KG1 (cell line): ENCODE measurements at regions not wholly inside any gene's neighbourhood (a gene's known extent, or its start where the extent isn't known, plus 50 kb on each side); places are given as distances from the start of the nearest gene placed in this dataset.
"Not testable (repeated sequence)": the region's sequence is repeated elsewhere in the genome, so short reads cannot be mapped to it uniquely, and the experiment has no call there.

ENCODE experiments used
- DNase-seq: peaks from one replicate; lab custom pipeline; 2025; lab: John Stamatoyannopoulos, UW

DNA sequence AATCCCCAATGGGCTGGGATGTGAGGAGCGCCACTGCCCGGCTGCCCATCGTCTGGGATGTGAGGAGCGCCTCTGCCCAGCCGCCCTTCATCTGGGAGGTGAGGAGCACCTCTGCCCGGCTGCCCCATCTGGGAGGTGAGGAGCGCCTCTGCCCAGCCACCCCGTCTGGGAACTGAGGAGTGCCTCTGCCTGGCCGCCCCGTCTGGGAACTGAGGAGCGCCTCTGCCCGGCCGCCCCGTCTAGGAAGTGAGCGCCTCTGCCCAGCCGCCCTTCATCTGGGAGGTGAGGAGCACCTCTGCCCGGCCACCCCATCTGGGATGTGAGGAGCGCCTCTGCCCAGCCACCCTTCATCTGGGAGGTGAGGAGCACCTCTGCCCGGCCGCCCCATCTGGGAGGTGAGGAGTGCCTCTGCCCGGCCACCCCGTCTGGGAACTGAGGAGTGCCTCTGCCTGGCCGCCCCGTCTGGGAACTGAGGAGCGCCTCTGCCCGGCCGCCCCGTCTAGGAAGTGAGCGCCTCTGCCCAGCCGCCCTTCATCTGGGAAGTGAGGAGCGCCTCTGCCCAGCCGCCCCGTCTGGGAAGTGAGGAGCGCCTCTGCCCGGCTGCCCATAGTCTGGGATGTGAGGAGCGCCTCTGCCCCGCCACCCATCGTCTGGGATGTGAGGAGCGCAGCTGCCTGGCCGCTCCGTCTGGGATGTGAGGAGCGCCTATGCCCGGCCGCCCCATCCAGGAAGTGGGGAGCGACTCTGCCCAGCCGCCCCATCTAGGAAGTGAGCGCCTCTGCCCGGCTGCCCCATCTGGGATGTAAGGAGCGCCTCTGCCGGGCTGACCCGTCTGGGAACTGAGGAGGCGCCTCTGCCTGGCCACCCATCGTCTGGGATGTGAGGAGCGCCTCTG is 1085.7 kb downstream of the TYW1 start:
- DNase-seq, result not testable (repeated sequence)

DNA sequence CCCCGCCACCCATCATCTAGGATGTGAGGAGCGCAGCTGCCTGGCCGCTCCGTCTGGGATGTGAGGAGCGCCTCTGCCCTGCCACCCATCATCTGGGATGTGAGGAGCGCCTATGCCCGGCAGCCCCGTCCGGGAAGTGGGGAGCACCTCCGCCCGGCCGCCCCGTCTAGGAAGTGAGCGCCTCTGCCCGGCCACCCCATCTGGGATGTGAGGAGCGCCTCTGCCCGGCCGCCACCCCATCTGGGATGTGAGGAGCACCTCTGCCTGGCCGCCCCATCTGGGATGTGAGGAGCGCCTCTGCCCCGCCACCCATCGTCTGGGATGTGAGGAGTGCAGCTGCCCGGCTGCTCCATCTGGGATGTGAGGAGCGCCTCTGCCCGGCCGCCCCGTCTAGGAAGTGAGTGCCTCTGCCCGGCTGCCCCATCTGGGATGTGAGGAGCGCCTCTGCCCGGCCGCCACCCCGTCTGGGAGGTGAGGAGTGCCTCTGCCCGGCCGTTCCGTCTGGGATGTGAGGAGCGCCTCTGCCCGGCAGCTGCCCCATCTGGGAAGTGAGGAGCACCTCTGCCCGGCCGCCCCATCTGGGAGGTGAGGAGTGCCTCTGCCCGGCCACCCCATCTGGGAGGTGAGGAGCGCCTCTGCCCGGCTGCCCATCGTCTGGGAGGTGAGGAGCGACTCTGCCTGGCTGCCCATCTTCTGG is 1086.5 kb downstream of the TYW1 start:
- not testable (repeated sequence) for DNase-seq

DNA sequence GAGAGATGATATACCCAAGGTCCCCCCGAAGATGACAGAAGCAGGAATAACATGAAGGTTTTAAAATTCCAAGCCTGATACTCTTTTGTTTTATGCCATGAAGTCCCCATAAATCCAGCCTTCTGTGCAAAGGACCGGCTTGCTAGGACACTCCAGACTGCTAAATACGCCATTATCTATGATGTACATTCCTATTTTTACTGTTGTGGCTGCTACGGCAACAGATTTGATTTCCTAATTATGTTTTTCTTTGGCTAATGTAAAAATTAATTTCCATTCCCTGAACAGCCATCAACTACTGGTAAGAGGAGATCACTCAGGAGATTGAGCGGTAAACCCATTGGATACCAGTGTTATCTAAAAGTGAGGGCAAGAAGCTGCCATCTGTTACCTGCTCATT is 1090.8 kb downstream of the TYW1 start:
- no peak for DNase-seq

DNA sequence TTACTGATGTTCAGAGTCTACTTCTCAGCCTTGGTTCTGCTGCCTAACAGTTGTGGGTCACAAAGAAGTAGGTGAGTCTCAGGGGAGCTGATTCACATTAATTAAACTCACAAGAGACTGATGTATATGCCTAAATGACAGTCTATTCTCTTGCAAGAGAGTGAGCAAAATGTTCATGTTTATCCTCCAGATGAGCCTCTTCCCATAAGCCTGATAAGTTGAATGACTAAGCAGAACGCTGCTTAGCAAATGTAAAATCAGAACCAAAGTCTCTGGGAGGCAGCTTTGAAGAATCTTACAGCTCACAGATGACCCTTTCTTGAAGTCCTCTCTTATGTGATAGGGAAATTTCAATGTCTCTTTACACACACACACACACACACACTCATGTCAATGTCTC is 1092.2 kb downstream of the TYW1 start:
- no peak for DNase-seq

DNA sequence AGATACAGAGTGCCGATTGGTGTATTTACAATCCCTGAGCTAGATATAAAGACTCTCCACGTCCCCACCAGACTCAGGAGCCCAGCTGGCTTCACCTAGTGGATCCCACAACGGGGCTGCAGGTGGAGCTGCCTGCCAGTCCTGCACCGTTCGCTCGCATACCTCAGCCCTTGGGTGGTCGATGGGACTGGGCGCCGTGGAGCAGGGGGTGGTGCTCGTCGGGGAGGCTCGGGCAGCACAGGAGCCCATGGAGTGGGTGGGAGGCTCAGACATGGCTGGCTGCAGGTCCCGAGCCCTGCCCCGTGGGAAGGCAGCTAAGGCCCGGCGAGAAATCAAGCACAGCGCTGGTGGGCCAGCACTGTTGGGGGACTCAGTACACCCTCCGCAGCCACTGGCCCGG is 1093.6 kb downstream of the TYW1 start:
- not testable (repeated sequence) for DNase-seq

DNA sequence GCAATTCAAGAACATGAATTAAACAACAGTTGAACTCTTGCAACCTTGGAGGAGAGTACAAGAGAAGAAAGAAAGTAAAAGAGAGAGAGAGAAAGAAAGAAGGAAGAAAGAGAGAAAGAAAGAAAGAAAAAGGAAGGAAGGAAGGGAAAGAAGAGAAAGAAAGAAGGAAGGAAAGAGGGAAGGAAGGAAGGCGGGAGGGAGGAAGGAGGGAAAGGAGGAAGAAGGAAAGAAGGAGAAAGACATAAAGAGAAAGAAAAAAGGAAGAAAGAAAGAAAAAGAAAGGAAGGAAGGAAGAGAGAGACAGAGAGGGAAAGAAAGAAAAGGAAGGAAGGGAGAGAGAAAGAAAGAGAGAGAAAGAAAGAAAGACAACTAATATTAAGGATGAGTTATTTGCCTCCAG is 1106.7 kb downstream of the TYW1 start:
- no peak for DNase-seq

DNA sequence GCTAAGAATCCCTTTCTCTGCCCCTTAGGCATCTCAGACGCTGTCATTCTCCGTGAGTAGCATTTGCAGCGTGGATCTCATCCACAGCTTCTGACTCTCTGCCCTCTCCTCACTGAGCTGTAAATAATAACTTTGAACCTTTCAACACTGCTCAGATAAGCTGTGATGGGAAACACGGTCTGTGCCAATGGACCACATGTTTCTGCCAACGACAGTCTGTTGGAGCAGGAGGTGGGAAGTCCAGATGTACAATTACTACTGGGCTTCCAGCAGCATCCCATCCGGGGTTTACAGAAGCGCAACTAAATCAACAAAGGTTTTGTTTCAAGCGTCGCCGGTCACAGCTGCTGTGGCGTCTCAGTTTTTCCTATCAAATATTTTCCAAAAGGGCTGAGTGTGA is 1110.6 kb downstream of the TYW1 start:
- no peak for DNase-seq

DNA sequence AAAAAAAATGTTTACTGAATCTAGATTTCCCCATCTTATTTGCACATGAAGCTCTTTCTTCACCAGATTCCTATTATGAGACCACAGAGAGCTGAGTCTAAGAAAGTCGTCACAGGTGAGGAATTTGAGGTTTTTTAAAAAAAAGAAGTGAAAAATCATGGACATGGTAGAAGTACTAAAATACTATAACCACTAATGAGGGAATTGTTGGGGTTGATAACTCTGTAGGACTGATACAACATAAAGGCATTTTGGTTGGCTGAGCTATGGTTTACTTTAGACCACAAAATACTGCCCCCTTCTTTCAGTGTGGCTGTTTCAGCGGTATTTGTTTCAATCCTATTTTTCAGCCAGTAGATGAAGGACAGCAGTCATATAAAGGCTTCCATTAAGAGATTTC is 1111.3 kb downstream of the TYW1 start:
- DNase-seq, result no peak

DNA sequence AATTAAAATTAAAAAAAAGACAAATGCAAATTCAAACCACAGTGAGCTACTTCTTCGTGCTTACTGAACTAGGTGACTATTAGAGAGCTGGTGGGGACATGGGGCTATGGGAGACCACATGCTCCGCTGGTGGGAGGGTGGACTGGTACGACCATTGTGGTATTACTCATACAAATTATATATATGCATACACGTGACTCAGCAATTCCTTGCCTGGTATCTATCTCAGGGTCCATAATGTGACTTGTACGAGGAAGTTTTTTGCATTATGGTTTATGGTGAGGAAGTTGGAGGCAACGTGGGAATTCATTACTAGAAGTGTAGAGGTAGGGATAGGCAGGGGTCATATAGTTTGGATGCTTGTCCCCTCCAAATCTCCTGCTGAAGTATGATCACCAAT is 1112.7 kb downstream of the TYW1 start:
- no peak for DNase-seq

DNA sequence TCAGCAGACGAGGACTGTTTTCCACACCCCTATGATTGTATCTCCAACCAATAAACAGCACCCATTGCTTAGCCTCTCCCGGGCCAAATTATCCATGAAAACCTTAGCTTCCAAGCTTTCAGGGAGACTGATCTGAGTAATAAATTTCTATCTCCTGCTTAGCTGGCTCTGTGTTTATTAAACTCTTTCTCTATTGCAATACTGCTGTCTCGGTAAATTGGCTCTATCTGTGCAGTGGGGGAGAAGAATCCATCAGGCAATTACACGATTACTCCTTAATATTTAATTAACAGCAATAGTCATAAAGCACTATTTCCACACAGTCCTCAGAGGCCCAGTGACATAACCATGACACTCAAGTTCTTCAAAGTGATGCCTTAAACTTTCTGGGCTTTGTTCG is 1122.8 kb downstream of the TYW1 start:
- DNase-seq, result no peak

DNA sequence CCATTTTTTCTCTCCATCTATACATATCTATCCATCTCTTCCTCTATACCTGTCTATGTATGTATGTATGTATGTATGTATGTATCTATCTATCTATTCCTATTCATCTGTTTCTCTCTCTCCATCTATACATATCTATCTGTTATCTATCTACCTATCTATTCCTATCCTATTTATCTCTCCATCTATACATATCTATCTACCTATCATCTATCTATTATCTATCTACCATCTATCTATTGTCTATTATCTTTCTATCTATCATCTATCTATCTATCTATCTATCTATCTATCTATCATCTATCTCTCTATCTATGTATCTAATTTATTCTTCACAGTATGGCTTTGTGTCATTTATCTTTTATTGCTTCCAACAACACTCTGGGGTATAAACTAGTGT is 1124.4 kb downstream of the TYW1 start:
- no peak for DNase-seq

DNA sequence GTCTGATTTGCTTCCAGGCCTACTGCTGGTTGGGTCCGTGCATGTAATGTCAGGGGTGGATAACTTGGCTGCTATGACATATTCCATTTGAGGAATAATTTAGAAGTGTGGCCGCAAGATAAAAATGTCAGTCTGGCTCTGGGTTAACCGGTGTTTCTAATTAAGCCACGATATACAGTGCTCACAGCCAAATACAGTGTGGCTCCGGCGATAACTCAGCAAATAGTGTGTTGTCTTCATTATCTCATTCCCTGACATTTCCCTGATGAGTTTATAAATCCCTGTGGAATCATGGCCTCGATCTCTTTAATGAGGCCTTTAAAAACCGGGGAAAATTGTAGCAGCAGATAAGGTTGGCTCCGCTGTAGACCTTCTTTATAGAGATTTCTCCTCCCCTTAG is 1125.0 kb downstream of the TYW1 start:
- no peak for DNase-seq

DNA sequence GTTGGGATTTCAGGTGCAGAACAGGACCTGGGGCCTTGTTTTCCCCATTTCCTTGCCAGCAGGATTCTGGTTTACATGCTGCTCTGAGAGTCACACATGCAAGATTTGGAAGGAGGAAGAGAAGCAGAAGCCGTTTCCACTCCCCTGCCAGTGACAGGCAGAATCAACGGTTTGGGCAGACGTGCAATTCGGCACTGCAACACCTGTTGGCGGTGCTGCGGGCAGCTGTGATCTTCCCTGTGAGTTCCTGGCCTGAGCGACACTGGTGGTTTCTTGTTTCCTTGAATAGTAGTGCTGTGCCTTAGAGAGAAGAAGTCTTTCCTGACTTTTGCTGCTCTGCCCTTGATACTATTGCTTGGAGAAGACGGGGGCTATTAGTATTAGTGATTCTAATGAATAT is 1126.2 kb downstream of the TYW1 start:
- DNase-seq, result no peak

DNA sequence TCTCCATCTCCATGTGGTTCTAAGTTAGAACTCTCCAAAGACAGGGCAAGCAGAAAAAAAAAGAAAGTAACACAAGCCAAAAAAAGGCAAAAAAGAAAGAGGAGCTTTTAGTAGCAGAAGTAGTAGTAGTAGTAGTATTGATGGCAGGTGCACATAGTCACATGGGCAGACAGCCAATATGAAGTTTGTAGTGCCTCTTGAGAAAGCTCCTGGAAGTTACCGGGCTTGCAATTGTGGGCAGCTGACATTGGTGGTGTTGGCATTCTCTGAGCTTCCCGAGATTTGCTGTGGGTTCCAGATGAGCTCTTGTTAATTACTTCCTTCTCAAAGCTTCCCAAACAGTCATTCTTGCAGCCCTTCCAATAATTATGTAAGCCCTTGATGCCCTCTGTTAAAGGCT is 1128.5 kb downstream of the TYW1 start:
- DNase-seq, result no peak

DNA sequence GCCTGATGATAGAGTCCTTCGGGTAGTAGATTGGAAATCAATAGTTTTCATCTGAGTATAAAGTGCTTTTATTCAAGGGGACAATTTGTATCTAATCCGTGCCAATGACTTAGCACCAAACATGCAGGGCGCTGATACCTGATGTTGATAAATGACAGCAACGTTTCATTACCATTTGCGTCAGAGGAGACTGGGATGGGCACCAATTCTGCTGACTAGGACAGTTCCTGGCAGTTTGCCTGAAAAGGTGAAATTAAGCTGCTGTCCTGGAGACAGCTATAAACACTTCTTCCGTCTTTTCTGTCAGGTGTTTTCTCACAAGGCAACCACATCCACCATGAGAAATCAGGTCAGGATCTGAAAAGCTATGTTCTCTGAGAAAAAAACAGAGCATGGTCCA is 1136.4 kb downstream of the TYW1 start:
- no peak for DNase-seq

DNA sequence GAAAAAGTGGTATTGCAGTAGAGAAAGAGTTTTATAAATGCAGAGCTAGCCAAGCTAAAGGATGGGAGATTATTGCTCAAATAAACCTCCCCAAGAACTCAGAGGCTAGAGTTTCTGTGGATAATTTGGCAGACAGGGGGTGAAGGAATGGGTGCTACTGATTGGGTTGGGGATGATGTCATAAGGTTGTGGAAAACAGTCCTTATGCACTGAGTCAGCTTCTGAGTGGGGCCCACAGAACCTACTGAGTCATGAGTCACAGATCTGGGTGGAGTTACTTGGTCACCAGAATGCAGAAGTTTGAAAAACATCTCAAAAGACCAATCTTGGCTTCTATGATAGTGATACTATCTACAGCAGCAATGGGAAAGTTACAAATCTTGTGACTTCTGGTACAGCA is 1146.7 kb downstream of the TYW1 start:
- no peak for DNase-seq

DNA sequence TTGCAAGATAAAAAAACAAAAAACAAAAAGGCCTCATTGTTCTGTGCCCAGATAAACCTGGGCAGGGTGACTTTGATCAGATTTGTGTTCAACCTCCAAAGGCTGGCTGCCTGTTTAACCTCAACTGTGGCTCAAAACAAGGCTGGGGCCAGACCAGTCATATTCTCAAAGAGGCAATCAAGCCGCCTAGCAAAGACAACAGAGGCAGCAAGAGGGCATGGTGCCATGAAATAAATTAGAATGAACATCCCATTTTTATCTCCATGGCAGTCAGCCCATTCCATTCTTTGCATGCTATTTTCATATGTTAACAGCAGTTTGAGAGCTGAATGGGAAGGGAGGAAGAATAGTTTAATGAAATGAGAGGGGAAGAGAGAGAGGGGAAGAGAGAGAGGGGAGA is 1150.3 kb downstream of the TYW1 start:
- no peak for DNase-seq

DNA sequence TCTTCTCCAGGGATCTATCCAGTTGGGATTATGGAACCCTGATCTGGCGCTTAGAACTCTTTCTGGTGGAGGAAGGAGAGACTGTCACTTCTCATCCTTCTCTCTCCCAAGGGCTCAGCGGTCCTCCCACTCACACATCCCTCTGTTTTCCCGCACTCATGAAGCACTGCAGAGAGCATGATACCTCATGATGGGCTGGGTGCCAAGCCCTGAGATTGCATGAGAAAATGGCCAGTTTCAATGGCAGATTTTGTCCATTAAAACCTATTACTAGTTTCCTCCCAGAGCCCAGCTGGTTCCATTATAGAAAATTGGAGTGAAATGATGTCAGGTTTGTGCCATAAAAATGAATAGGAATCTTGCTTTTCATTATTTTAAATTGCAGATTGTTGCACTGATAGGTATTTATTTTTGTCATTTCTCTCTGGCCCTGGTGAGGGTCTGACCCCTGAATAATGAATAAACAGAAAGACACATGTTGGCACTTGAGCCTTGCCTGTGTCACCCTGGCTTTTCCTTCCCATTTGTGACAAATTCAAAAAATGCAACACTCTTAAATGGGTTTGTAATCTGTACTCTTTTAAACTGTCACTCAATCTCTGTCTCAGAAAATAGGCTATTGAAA is 1151.1 kb downstream of the TYW1 start:
- DNase-seq, result no peak

DNA sequence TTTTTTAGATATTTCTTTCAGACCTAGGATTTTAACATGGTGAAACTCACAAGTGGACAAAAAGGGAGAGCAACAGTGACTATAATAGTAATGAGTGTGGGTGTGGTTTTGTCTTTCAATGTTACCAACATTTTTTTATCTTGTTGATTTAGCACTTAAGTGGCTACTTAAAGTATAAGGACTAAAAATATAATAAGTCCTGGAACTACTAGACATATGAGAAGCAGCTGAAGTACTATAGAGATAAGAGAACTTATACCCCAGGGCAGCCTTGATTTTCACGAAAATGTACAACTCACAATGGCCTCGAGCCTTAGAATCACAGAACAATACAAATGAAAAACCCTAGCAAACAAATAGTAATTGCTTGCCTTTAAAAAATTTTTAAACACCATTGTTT is 1151.8 kb downstream of the TYW1 start:
- no peak for DNase-seq

DNA sequence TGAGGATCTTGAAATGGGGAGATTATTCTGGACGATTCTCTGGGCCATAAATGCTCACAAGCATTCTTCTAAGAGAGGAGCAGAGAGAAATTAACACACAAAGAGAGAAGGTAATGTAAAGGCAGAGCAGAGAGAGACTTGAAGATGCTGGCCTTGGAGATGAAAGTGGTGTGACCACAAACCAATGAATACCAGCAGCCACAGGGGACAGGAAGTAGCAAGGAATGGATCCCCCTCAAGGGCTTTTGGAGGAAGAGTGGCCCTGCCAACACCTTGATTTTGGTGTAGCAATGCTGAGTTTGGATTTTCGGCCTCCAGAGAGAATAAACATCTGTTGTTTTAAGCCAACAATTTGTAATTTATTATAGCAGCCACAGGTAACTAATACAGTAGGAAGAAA is 1155.6 kb downstream of the TYW1 start:
- DNase-seq, result no peak

DNA sequence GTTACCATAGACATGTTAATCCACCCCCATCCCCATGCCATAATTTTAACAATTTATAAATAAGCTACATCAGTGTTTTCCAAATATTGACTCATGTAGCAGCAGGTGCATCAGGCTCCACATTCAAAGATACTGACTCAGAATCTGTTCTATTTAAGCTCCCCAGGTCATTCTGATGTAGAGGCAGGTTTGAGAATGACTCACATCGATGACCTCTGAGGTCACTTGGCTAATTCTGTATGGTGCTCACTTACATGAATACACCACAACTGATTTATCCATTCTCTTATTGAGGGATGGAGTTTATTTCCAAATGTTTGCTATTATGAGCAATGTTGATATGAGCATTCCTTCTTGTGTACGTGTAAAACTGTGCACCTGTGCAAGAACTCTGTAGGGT is 1159.0 kb downstream of the TYW1 start:
- DNase-seq, result no peak

DNA sequence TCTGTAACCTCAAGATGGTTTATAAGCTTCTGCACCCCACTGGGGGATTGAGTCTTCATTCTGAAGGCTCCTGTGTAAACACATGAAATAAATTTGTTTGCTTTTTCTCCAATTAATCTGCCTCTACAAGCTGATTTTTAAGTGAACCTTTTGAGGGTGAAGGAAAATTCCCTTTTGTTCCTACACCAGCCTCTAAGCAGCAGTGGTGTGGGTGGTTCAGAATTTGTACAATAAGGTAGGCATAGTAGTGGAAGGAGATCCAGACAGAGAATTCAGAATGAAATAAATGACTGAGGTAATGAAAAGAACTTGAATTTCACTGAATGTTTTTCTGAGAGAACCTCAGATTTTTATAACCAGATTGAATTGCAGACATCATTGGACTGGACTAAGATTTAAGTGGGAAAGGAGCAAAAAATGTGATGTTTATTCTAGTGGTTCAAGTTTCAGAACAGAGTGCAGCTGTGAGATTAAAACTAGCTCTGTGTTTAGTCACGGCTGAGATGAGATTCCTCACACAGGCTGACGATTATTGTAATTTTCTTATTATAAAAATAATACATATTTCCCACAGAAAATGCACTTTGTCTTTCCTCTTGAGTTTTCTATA is 1162.2 kb downstream of the TYW1 start:
- DNase-seq, result no peak

DNA sequence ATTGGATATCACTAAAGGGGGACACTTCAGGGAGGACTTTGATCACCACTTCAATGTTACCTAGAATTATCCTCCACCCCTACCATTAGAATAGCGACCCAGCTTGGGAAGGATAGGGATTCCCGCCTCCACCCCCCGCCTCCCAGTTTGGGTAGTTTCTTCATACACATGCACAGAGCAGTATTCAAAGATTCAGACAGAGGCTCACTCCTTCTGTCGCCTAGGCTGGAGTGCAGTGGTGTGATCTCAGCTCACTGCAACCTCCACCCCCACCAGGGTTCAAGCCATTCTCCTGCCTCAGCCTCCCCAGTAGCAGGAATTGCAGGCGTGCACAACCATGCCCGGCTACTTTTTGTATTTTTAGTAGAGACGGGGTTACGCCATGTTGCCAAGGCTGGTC is 1166.1 kb downstream of the TYW1 start:
- DNase-seq, result no peak
